HL-60 (cell line): ENCODE measurements at regions not wholly inside any gene's neighbourhood (a gene's known extent, or its start where the extent isn't known, plus 50 kb on each side); places are given as distances from the start of the nearest gene placed in this dataset.

ENCODE experiments used
- POLR2AphosphoS5 ChIP-seq: IDR thresholded peaks from 2 replicates; pipeline ENCODE4 v1.6.1; 2012; ENCODE audit warnings: low read depth
- SPI1 ChIP-seq: IDR thresholded peaks from 2 replicates; pipeline ENCODE4 v1.6.1; 2012; ENCODE audit warnings: low read depth, mild to moderate bottlenecking, borderline replicate concordance
- TF ChIP-seq, protein P1 (sequence below): IDR thresholded peaks from one replicate; pipeline ENCODE4 v1.5.1; 2011; ENCODE audit warnings: low read length, control low read depth, inconsistent platforms; ENCODE audit not compliant: insufficient read depth
- TF ChIP-seq, protein P2 (sequence below): IDR thresholded peaks from 2 replicates; pipeline ENCODE4 v1.6.1; 2012; ENCODE audit warnings: low read depth; ENCODE audit not compliant: insufficient replicate concordance

DNA sequence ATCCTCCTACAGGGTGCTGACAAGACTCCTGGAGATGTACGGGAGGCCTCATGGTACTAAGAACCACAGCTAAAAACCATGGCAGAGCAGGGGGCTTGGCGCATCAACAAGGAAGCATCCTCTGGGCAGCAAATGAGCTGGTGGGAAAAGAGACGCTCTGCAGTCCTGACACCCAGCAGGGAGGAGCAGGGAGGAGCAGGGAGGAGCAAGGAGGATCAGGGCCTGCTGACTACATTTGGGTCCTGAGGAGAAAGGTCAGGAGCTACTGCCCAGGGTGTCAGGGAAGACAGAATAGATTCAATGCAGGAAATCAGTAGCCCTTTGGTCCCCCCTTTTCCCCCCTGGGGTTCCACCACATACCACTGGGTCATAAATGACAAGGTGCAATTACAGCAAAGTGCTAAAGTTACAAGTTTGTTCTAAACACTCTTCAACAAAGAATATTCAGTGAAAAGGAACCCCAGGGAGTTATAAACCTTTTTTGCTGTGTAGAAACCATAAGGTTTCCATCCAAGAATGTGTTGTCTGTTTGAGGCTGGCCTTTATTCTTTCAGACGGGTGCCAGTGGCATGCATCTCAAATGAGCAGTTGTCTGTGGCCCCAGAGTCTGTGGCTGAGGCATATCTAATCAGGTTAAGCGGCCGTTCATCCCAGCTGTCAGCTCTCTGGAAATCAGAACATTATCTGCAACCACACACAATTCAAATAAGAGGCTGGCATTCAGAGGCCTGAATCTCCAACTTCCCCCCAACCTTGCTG is 325.0 kb downstream of the CDC5L start:
- TF ChIP-seq, protein P1, sequence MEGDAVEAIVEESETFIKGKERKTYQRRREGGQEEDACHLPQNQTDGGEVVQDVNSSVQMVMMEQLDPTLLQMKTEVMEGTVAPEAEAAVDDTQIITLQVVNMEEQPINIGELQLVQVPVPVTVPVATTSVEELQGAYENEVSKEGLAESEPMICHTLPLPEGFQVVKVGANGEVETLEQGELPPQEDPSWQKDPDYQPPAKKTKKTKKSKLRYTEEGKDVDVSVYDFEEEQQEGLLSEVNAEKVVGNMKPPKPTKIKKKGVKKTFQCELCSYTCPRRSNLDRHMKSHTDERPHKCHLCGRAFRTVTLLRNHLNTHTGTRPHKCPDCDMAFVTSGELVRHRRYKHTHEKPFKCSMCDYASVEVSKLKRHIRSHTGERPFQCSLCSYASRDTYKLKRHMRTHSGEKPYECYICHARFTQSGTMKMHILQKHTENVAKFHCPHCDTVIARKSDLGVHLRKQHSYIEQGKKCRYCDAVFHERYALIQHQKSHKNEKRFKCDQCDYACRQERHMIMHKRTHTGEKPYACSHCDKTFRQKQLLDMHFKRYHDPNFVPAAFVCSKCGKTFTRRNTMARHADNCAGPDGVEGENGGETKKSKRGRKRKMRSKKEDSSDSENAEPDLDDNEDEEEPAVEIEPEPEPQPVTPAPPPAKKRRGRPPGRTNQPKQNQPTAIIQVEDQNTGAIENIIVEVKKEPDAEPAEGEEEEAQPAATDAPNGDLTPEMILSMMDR, result no peak
- TF ChIP-seq POLR2AphosphoS5, result no peak
- TF ChIP-seq, protein P2, sequence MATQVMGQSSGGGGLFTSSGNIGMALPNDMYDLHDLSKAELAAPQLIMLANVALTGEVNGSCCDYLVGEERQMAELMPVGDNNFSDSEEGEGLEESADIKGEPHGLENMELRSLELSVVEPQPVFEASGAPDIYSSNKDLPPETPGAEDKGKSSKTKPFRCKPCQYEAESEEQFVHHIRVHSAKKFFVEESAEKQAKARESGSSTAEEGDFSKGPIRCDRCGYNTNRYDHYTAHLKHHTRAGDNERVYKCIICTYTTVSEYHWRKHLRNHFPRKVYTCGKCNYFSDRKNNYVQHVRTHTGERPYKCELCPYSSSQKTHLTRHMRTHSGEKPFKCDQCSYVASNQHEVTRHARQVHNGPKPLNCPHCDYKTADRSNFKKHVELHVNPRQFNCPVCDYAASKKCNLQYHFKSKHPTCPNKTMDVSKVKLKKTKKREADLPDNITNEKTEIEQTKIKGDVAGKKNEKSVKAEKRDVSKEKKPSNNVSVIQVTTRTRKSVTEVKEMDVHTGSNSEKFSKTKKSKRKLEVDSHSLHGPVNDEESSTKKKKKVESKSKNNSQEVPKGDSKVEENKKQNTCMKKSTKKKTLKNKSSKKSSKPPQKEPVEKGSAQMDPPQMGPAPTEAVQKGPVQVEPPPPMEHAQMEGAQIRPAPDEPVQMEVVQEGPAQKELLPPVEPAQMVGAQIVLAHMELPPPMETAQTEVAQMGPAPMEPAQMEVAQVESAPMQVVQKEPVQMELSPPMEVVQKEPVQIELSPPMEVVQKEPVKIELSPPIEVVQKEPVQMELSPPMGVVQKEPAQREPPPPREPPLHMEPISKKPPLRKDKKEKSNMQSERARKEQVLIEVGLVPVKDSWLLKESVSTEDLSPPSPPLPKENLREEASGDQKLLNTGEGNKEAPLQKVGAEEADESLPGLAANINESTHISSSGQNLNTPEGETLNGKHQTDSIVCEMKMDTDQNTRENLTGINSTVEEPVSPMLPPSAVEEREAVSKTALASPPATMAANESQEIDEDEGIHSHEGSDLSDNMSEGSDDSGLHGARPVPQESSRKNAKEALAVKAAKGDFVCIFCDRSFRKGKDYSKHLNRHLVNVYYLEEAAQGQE, result no peak
- no peak for TF ChIP-seq SPI1
